ENCODE measurements at regions not wholly inside any gene's neighbourhood (a gene's known extent, or its start where the extent isn't known, plus 50 kb on each side); places are given as distances from the start of the nearest gene placed in this dataset.

GRCh38 chr5:124372457-124372856 lies 374.0 kb downstream of the ZNF608 start:
- Mint-ChIP-seq H3K36me3 (no peaks in the 10 kb centered on the region), H3K27ac (no peak overlapping the region)

GRCh38 chr5:124371111-124371706 lies 375.2 kb downstream of the ZNF608 start:
- Mint-ChIP-seq H3K27me3 (no peaks in the 10 kb centered on the region), H3K9me3 (ENCODE audit: low read depth) (peaks cover 7% of the 10 kb centered on the region), H3K36me3 (no peaks in the 10 kb centered on the region), H3K4me3 (no peak overlapping the region), H3K4me1 (no peaks in the 10 kb centered on the region), H3K27ac (no peak overlapping the region)
- ATAC-seq (no peak), DNase-seq (no peak)
- CTCF ChIA-PET = no interaction called here

More at GRCh38 chr5:124372457-124372856, 374.0 kb downstream of the ZNF608 start:
- no peaks in the 10 kb centered on the region for H3K4me1 Mint-ChIP-seq
- no peak overlapping the region for H3K4me3 Mint-ChIP-seq
- ATAC-seq (no peak), DNase-seq (no peak)
- peaks cover 7% of the 10 kb centered on the region for H3K9me3 Mint-ChIP-seq (ENCODE audit: low read depth)
- H3K27me3 Mint-ChIP-seq = no peaks in the 10 kb centered on the region
- CTCF ChIA-PET = no interaction called here

GRCh38 chr5:124370601-124371000 lies 375.8 kb downstream of the ZNF608 start:
- CTCF ChIA-PET = no interaction called here
- H3K36me3 Mint-ChIP-seq = no peaks in the 10 kb centered on the region

GRCh38 chr5:124365361-124365801 lies 381.1 kb downstream of the ZNF608 start:
- Mint-ChIP-seq H3K27me3 (no peaks in the 10 kb centered on the region), H3K4me1 (no peaks in the 10 kb centered on the region), H3K27ac (no peak overlapping the region), H3K9me3 (ENCODE audit: low read depth) (peaks cover 2% of the 10 kb centered on the region), H3K36me3 (no peaks in the 10 kb centered on the region), H3K4me3 (no peak overlapping the region)
- no peak for DNase-seq
- no peak for ATAC-seq
- CTCF ChIA-PET = no interaction called here

More at GRCh38 chr5:124370601-124371000, 375.8 kb downstream of the ZNF608 start:
- ATAC-seq (no peak), DNase-seq (no peak)
- no peaks in the 10 kb centered on the region for H3K27me3 Mint-ChIP-seq
- H3K4me1 Mint-ChIP-seq = no peaks in the 10 kb centered on the region
- H3K9me3 Mint-ChIP-seq (ENCODE audit: low read depth) = peaks cover 7% of the 10 kb centered on the region
- H3K27ac Mint-ChIP-seq = no peak overlapping the region
- no peak overlapping the region for H3K4me3 Mint-ChIP-seq

- no peaks in the 10 kb centered on the region for H3K27me3 Mint-ChIP-seq
- H3K27ac Mint-ChIP-seq = no peak overlapping the region
- ATAC-seq (no peak), DNase-seq (no peak)
- peaks cover 14% of the 10 kb centered on the region for H3K9me3 Mint-ChIP-seq (ENCODE audit: low read depth)
- H3K4me3 Mint-ChIP-seq = no peak overlapping the region
- CTCF ChIA-PET = no interaction called here
- no peaks in the 10 kb centered on the region for H3K4me1 Mint-ChIP-seq
- no peaks in the 10 kb centered on the region for H3K36me3 Mint-ChIP-seq
Measured at GRCh38 chr5:124355928-124356327, 390.5 kb downstream of the ZNF608 start.

- no peak for ATAC-seq
- H3K4me1 Mint-ChIP-seq = no peaks in the 10 kb centered on the region
- CTCF ChIA-PET = no interaction called here
- H3K27me3 Mint-ChIP-seq = no peaks in the 10 kb centered on the region
- H3K36me3 Mint-ChIP-seq = no peaks in the 10 kb centered on the region
- no peak for DNase-seq
- no peak overlapping the region for H3K27ac Mint-ChIP-seq
- H3K4me3 Mint-ChIP-seq = no peak overlapping the region
- H3K9me3 Mint-ChIP-seq (ENCODE audit: low read depth) = peaks cover 10% of the 10 kb centered on the region
Measured at GRCh38 chr5:124353016-124353415, 393.4 kb downstream of the ZNF608 start.

GRCh38 chr5:124352312-124352711 lies 394.1 kb downstream of the ZNF608 start:
- Mint-ChIP-seq H3K36me3 (no peaks in the 10 kb centered on the region), H3K9me3 (ENCODE audit: low read depth) (peaks cover 8% of the 10 kb centered on the region), H3K4me1 (no peaks in the 10 kb centered on the region), H3K27ac (no peak overlapping the region), H3K27me3 (no peaks in the 10 kb centered on the region), H3K4me3 (no peak overlapping the region)
- no peak for ATAC-seq
- no peak for DNase-seq
- CTCF ChIA-PET = no interaction called here

- no peak overlapping the region for H3K4me3 Mint-ChIP-seq
Measured at GRCh38 chr5:124349931-124350330, 396.5 kb downstream of the ZNF608 start.

GRCh38 chr5:124343451-124343867 lies 403.0 kb downstream of the ZNF608 start:
- DNase-seq (no peak), ATAC-seq (no peak)
- H3K27me3 Mint-ChIP-seq = no peaks in the 10 kb centered on the region
- no peaks in the 10 kb centered on the region for H3K4me1 Mint-ChIP-seq
- no peaks in the 10 kb centered on the region for H3K9me3 Mint-ChIP-seq (ENCODE audit: low read depth)
- CTCF ChIA-PET = no interaction called here
- H3K4me3 Mint-ChIP-seq = no peak overlapping the region
- H3K36me3 Mint-ChIP-seq = no peaks in the 10 kb centered on the region
- no peak overlapping the region for H3K27ac Mint-ChIP-seq

More at GRCh38 chr5:124349931-124350330, 396.5 kb downstream of the ZNF608 start:
- ATAC-seq = no peak
- Mint-ChIP-seq H3K27ac (no peak overlapping the region), H3K4me1 (no peaks in the 10 kb centered on the region), H3K9me3 (ENCODE audit: low read depth) (peaks cover 3% of the 10 kb centered on the region), H3K36me3 (no peaks in the 10 kb centered on the region), H3K27me3 (no peaks in the 10 kb centered on the region)
- DNase-seq = no peak
- CTCF ChIA-PET = no interaction called here

- Mint-ChIP-seq H3K27me3 (no peaks in the 10 kb centered on the region), H3K27ac (no peak overlapping the region), H3K9me3 (ENCODE audit: low read depth) (no peaks in the 10 kb centered on the region), H3K36me3 (no peaks in the 10 kb centered on the region), H3K4me3 (no peak overlapping the region), H3K4me1 (no peaks in the 10 kb centered on the region)
- ATAC-seq (no peak), DNase-seq (no peak)
- CTCF ChIA-PET = no interaction called here
Measured at GRCh38 chr5:124342986-124343385, 403.5 kb downstream of the ZNF608 start.

GRCh38 chr5:124342584-124342983 lies 403.9 kb downstream of the ZNF608 start:
- Mint-ChIP-seq H3K36me3 (no peaks in the 10 kb centered on the region), H3K9me3 (ENCODE audit: low read depth) (no peaks in the 10 kb centered on the region), H3K27me3 (no peaks in the 10 kb centered on the region), H3K4me1 (no peaks in the 10 kb centered on the region), H3K4me3 (no peak overlapping the region), H3K27ac (no peak overlapping the region)
- CTCF ChIA-PET = no interaction called here
- ATAC-seq (no peak), DNase-seq (no peak)

GRCh38 chr5:124342027-124342471 lies 404.4 kb downstream of the ZNF608 start:
- CTCF ChIA-PET = no interaction called here
- no peak for ATAC-seq
- H3K9me3 Mint-ChIP-seq (ENCODE audit: low read depth) = no peaks in the 10 kb centered on the region
- no peaks in the 10 kb centered on the region for H3K27me3 Mint-ChIP-seq
- H3K27ac Mint-ChIP-seq = no peak overlapping the region
- no peaks in the 10 kb centered on the region for H3K4me1 Mint-ChIP-seq
- no peak overlapping the region for H3K4me3 Mint-ChIP-seq
- no peak for DNase-seq
- H3K36me3 Mint-ChIP-seq = no peaks in the 10 kb centered on the region

- no peak overlapping the region for H3K4me3 Mint-ChIP-seq
- H3K27ac Mint-ChIP-seq = no peak overlapping the region
- CTCF ChIA-PET = no interaction called here
- no peaks in the 10 kb centered on the region for H3K9me3 Mint-ChIP-seq (ENCODE audit: low read depth)
- H3K27me3 Mint-ChIP-seq = no peaks in the 10 kb centered on the region
- no peaks in the 10 kb centered on the region for H3K36me3 Mint-ChIP-seq
- ATAC-seq (no peak), DNase-seq (no peak)
- H3K4me1 Mint-ChIP-seq = no peaks in the 10 kb centered on the region
Measured at GRCh38 chr5:124341066-124341858, 405.2 kb downstream of the ZNF608 start.

GRCh38 chr5:124337996-124338395 lies 408.4 kb downstream of the ZNF608 start:
- Mint-ChIP-seq H3K4me1 (no peaks in the 10 kb centered on the region), H3K27ac (no peak overlapping the region), H3K4me3 (no peak overlapping the region), H3K27me3 (no peaks in the 10 kb centered on the region), H3K9me3 (ENCODE audit: low read depth) (no peaks in the 10 kb centered on the region), H3K36me3 (no peaks in the 10 kb centered on the region)
- CTCF ChIA-PET = no interaction called here
- ATAC-seq (no peak), DNase-seq (no peak)
